ENCODE measurements at regions not wholly inside any gene's neighbourhood (a gene's known extent, or its start where the extent isn't known, plus 50 kb on each side); places are given as distances from the start of the nearest gene placed in this dataset.
"Not testable (repeated sequence)": the region's sequence is repeated elsewhere in the genome, so short reads cannot be mapped to it uniquely, and the experiment has no call there.

- Histone ChIP-seq H2AFZ (ENCODE audit: low read depth) (no peak overlapping the region), H3K4me2 (no peak overlapping the region), H3K27me3 (ENCODE audit: insufficient read depth, low read depth) (no peaks in the 10 kb centered on the region), H3K27ac (no peak overlapping the region), H3K4me1 (ENCODE audit: low read depth, poor library complexity, severe bottlenecking) (no peaks in the 10 kb centered on the region), H3K4me3 (IDR thresholded peaks at IDR 0.05; ENCODE audit: insufficient read depth, low read depth, low read length) (no peak overlapping the region), H3K36me3 (ENCODE audit: insufficient read depth) (no peaks in the 10 kb centered on the region), H4K20me1 (ENCODE audit: insufficient read depth) (no peaks in the 10 kb centered on the region), H3K9ac (no peak overlapping the region), H3K79me2 (ENCODE audit: insufficient read depth, low read depth) (no peaks in the 10 kb centered on the region)
- TF ChIP-seq CTCF (conservative IDR thresholded peaks at IDR 0.05; ENCODE audit: low read depth, low read length) = no peak
Observed at GRCh38 chr6:168844821-168845609, 404.0 kb downstream of the SMOC2 start.

- H3K36me3 ChIP-seq (ENCODE audit: insufficient read depth); H2AFZ ChIP-seq (ENCODE audit: low read depth); H3K27ac ChIP-seq; H3K9ac ChIP-seq; H3K79me2 ChIP-seq (ENCODE audit: insufficient read depth, low read depth); H4K20me1 ChIP-seq (ENCODE audit: insufficient read depth); H3K27me3 ChIP-seq (ENCODE audit: insufficient read depth, low read depth); H3K4me1 ChIP-seq (ENCODE audit: low read depth, poor library complexity, severe bottlenecking); H3K4me2 ChIP-seq; H3K4me3 ChIP-seq (IDR thresholded peaks at IDR 0.05; ENCODE audit: insufficient read depth, low read depth, low read length): not testable (repeated sequence)
Observed at GRCh38 chr6:168842632-168843212, 401.7 kb downstream of the SMOC2 start.

- H3K4me2 ChIP-seq = no peak overlapping the region
- no peaks in the 10 kb centered on the region for H3K27me3 ChIP-seq (ENCODE audit: insufficient read depth, low read depth)
- TF ChIP-seq CTCF (conservative IDR thresholded peaks at IDR 0.05; ENCODE audit: low read depth, low read length) = no peak
- no peak overlapping the region for H2AFZ ChIP-seq (ENCODE audit: low read depth)
- H3K79me2 ChIP-seq (ENCODE audit: insufficient read depth, low read depth) = no peaks in the 10 kb centered on the region
- H3K36me3 ChIP-seq (ENCODE audit: insufficient read depth) = no peaks in the 10 kb centered on the region
- H3K4me3 ChIP-seq (IDR thresholded peaks at IDR 0.05; ENCODE audit: insufficient read depth, low read depth, low read length) = no peak overlapping the region
- no peak overlapping the region for H3K9ac ChIP-seq
- H4K20me1 ChIP-seq (ENCODE audit: insufficient read depth) = no peaks in the 10 kb centered on the region
- H3K4me1 ChIP-seq (ENCODE audit: low read depth, poor library complexity, severe bottlenecking) = no peaks in the 10 kb centered on the region
- H3K27ac ChIP-seq = no peak overlapping the region
Observed at GRCh38 chr6:168841609-168842278, 400.8 kb downstream of the SMOC2 start.

GRCh38 chr6:168840932-168841331 lies 399.9 kb downstream of the SMOC2 start:
- H3K4me2 ChIP-seq; H3K27me3 ChIP-seq (ENCODE audit: insufficient read depth, low read depth); H3K9ac ChIP-seq: not testable (repeated sequence)

GRCh38 chr6:168840299-168840698 lies 399.3 kb downstream of the SMOC2 start:
- H3K9ac ChIP-seq; H3K4me1 ChIP-seq (ENCODE audit: low read depth, poor library complexity, severe bottlenecking); H3K4me2 ChIP-seq; H4K20me1 ChIP-seq (ENCODE audit: insufficient read depth); H3K36me3 ChIP-seq (ENCODE audit: insufficient read depth); H2AFZ ChIP-seq (ENCODE audit: low read depth); H3K79me2 ChIP-seq (ENCODE audit: insufficient read depth, low read depth); H3K27me3 ChIP-seq (ENCODE audit: insufficient read depth, low read depth); H3K4me3 ChIP-seq (IDR thresholded peaks at IDR 0.05; ENCODE audit: insufficient read depth, low read depth, low read length); H3K27ac ChIP-seq: not testable (repeated sequence)

More at GRCh38 chr6:168840932-168841331, 399.9 kb downstream of the SMOC2 start:
- H3K27ac ChIP-seq; H2AFZ ChIP-seq (ENCODE audit: low read depth); H3K4me1 ChIP-seq (ENCODE audit: low read depth, poor library complexity, severe bottlenecking); H3K36me3 ChIP-seq (ENCODE audit: insufficient read depth); H3K79me2 ChIP-seq (ENCODE audit: insufficient read depth, low read depth); H4K20me1 ChIP-seq (ENCODE audit: insufficient read depth); H3K4me3 ChIP-seq (IDR thresholded peaks at IDR 0.05; ENCODE audit: insufficient read depth, low read depth, low read length): not testable (repeated sequence)
